ENCODE measurements at regions not wholly inside any gene's neighbourhood (a gene's known extent, or its start where the extent isn't known, plus 50 kb on each side); places are given as distances from the start of the nearest gene placed in this dataset.
A peak's percentile ranks its signal among the peaks of the same experiment; 100 is the strongest.

DNA sequence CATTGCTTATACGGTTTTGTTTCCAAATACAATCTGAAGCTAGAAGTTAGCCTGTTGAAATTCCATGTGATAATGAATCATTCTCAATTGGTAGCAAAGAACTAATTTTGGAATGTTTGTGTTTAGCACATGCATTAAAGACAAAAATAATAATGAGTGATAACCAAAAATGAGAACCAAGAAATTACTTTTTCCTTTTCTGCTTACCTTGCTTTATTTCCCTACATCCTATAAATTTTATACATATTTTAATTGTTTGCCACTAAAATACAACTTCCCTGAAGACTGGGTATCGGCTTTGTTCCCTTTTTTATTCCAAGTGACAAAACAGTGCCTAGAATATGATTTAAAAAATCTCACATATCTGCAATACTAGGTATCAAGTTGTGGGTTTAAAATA is 203.8 kb upstream of the TACR3 start:
- DNase-seq (ENCODE audit: low read depth in 2 of 2): no peak
- H3K79me2 ChIP-seq (ENCODE audit: control insufficient read depth, insufficient read depth, low read length): no peaks in the 10 kb centered on the region
- no peaks in the 10 kb centered on the region for H3K27me3 ChIP-seq (ENCODE audit: control insufficient read depth, insufficient read depth, low read length)
- no peak for TF ChIP-seq EZH2 (IDR thresholded peaks at IDR 0.05; ENCODE audit: low read length, missing control alignments)
- H3K4me1 ChIP-seq (ENCODE audit: control insufficient read depth, extremely low read depth, insufficient read depth, low read length): no peaks in the 10 kb centered on the region
- no peaks in the 10 kb centered on the region for H3K9me3 ChIP-seq (ENCODE audit: control insufficient read depth, insufficient read depth, low read depth, low read length)
- no peak overlapping the region for H3K9ac ChIP-seq (ENCODE audit: insufficient read depth, low read length)
- H4K20me1 ChIP-seq (ENCODE audit: control insufficient read depth, extremely low read depth, insufficient read depth, low read length): no peaks in the 10 kb centered on the region
- no peak overlapping the region for H2AFZ ChIP-seq (ENCODE audit: low read length)
- no peaks in the 10 kb centered on the region for H3K36me3 ChIP-seq (ENCODE audit: control insufficient read depth, insufficient read depth, low read length)
- H3K4me3 ChIP-seq (replicated peaks in 1 of 4; ENCODE audit: control extremely low read depth in 1 of 4, insufficient read depth in 1 of 4, low read depth in 3 of 4, low read length in 4 of 4): no peak overlapping the region
- H3K4me2 ChIP-seq (ENCODE audit: extremely low read depth, insufficient read depth, low read length): no peak overlapping the region
- no peak overlapping the region for H3K27ac ChIP-seq (ENCODE audit: insufficient read depth, low read length)

DNA sequence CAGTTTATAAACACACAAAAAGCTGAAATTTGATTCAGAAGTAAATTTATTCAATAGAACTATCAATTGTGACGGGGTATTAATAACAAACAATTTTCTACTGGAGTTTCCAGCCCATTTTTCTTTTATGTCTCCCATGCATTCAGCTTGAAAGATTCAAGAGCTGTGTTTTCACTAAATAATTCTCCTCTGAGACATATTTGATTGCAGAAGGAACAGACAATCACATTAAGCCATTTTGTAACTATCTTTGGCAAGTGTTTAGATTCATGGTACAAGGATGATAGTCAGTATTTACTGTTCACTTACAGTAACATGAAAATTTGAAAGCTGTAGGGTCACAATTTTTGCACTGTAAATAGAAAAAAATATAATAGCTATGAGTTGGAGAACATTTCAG is 198.4 kb upstream of the TACR3 start:
- Histone ChIP-seq H3K4me2 (ENCODE audit: extremely low read depth, insufficient read depth, low read length) (no peak overlapping the region), H3K4me3 (replicated peaks in 1 of 4; ENCODE audit: control extremely low read depth in 1 of 4, insufficient read depth in 1 of 4, low read depth in 3 of 4, low read length in 4 of 4) (no peak overlapping the region), H3K9me3 (ENCODE audit: control insufficient read depth, insufficient read depth, low read depth, low read length) (no peaks in the 10 kb centered on the region), H2AFZ (ENCODE audit: low read length) (no peak overlapping the region), H3K27ac (ENCODE audit: insufficient read depth, low read length) (no peak overlapping the region), H3K9ac (ENCODE audit: insufficient read depth, low read length) (no peak overlapping the region), H3K27me3 (ENCODE audit: control insufficient read depth, insufficient read depth, low read length) (no peaks in the 10 kb centered on the region), H3K79me2 (ENCODE audit: control insufficient read depth, insufficient read depth, low read length) (no peaks in the 10 kb centered on the region), H3K4me1 (ENCODE audit: control insufficient read depth, extremely low read depth, insufficient read depth, low read length) (no peaks in the 10 kb centered on the region), H3K36me3 (ENCODE audit: control insufficient read depth, insufficient read depth, low read length) (no peaks in the 10 kb centered on the region), H4K20me1 (ENCODE audit: control insufficient read depth, extremely low read depth, insufficient read depth, low read length) (no peaks in the 10 kb centered on the region)
- TF ChIP-seq, protein P1, sequence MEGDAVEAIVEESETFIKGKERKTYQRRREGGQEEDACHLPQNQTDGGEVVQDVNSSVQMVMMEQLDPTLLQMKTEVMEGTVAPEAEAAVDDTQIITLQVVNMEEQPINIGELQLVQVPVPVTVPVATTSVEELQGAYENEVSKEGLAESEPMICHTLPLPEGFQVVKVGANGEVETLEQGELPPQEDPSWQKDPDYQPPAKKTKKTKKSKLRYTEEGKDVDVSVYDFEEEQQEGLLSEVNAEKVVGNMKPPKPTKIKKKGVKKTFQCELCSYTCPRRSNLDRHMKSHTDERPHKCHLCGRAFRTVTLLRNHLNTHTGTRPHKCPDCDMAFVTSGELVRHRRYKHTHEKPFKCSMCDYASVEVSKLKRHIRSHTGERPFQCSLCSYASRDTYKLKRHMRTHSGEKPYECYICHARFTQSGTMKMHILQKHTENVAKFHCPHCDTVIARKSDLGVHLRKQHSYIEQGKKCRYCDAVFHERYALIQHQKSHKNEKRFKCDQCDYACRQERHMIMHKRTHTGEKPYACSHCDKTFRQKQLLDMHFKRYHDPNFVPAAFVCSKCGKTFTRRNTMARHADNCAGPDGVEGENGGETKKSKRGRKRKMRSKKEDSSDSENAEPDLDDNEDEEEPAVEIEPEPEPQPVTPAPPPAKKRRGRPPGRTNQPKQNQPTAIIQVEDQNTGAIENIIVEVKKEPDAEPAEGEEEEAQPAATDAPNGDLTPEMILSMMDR (conservative IDR thresholded peaks at IDR 0.05 in 1 of 2, IDR thresholded peaks at IDR 0.05 in 1 of 2; ENCODE audit: low read depth in 1 of 2, low read length in 2 of 2): no peak
- TF ChIP-seq EZH2 (IDR thresholded peaks at IDR 0.05; ENCODE audit: low read length, missing control alignments): no peak
- no peak for DNase-seq (ENCODE audit: low read depth in 2 of 2)

DNA sequence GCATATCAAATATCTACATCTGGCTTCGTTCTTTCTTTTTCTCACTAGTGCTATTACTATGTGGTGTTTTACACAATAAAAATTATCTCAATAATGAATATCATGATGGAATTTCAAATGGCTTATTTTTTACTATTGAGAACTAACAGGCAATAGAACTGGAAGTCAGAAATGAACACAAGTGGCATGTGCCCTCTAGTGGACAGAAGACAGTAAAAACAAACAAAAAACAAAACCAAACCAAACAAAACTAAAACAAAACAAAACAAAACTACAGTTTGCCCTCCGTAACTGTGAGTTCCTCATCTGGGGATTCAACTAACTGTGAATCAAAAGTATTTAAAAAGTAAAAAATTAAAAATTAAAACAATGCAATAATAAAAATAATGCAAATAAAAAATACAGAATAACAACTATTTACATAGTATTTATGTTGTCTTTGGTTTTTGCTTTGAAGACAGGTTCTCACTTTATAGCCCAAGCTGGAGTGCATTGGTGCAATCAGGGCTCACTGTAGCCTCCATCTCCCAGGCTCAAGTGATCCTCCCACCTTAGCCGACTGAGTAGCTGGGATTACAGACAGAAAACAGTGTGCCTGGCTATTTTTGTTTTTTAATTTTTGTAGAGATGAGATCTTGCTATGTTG is 195.6 kb upstream of the TACR3 start:
- TF ChIP-seq EZH2 (IDR thresholded peaks at IDR 0.05; ENCODE audit: low read length, missing control alignments): no peak
- TF ChIP-seq, protein P1 (conservative IDR thresholded peaks at IDR 0.05 in 1 of 2, IDR thresholded peaks at IDR 0.05 in 1 of 2; ENCODE audit: low read depth in 1 of 2, low read length in 2 of 2): peak; percentile 41 to 49
- DNase-seq (ENCODE audit: low read depth in 2 of 2): peak; percentile 1 to 17
- Histone ChIP-seq H2AFZ (ENCODE audit: low read length) (no peak overlapping the region), H3K36me3 (ENCODE audit: control insufficient read depth, insufficient read depth, low read length) (no peaks in the 10 kb centered on the region), H3K9me3 (ENCODE audit: control insufficient read depth, insufficient read depth, low read depth, low read length) (no peaks in the 10 kb centered on the region), H3K79me2 (ENCODE audit: control insufficient read depth, insufficient read depth, low read length) (no peaks in the 10 kb centered on the region), H3K9ac (ENCODE audit: insufficient read depth, low read length) (no peak overlapping the region), H3K4me2 (ENCODE audit: extremely low read depth, insufficient read depth, low read length) (no peak overlapping the region), H4K20me1 (ENCODE audit: control insufficient read depth, extremely low read depth, insufficient read depth, low read length) (no peaks in the 10 kb centered on the region), H3K27me3 (ENCODE audit: control insufficient read depth, insufficient read depth, low read length) (no peaks in the 10 kb centered on the region), H3K27ac (ENCODE audit: insufficient read depth, low read length) (no peak overlapping the region), H3K4me3 (replicated peaks in 1 of 4; ENCODE audit: control extremely low read depth in 1 of 4, insufficient read depth in 1 of 4, low read depth in 3 of 4, low read length in 4 of 4) (no peak overlapping the region), H3K4me1 (ENCODE audit: control insufficient read depth, extremely low read depth, insufficient read depth, low read length) (no peaks in the 10 kb centered on the region)
